H4 (cell line): ENCODE measurements at regions not wholly inside any gene's neighbourhood (a gene's known extent, or its start where the extent isn't known, plus 50 kb on each side); places are given as distances from the start of the nearest gene placed in this dataset.
"Not testable (repeated sequence)": the region's sequence is repeated elsewhere in the genome, so short reads cannot be mapped to it uniquely, and the experiment has no call there.

Experiments
- DNase-seq: peaks from one replicate; pipeline ENCODE4 v3.0.0-alpha.2; 2015; ENCODE audit warnings: low spot score

DNA sequence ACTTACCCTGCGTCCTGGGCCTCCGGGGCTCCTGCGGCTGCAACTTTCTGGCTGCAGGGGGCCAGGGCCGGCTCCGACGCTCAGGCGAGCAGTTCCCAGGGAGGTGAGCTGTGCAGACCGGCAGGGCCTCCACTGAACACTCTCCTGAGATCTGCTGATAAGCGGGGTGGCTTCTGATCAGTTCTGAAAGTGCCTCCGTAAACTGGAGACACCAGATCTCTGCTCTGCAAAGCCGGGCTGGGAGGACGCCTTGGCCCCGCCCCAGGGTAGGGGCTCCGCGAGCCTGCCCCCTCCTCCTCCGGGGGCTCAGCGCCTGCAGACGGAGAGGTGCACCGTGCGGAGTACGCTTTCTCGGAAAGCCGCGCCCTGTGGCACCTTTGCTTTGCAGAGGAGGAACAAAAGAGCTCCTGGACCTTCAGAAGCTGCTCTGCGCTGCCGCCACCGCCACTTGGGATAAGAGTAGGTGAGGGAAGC lies 141.3 kb upstream of the VKORC1L1 start:
- DNase-seq, result no peak

DNA sequence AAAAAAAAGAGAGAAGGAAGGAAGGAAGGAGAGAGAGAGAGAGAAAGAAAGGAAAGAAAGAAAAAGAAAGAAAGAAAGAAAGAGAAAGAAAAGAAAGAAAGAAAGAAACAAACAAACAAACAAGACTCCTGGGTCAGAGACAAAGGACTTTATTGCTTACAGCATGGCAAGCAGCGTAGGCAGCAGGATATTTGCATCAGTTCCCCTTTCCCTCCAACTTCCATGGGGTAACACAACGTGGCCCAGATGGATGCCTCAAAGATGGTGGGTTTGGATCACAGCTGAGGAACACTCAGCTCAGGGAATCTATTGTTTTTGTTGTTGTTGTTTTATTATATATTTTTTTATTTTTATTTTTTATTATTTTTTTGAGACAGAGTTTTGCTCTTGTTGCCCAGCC lies 128.5 kb upstream of the VKORC1L1 start:
- DNase-seq, result no peak

DNA sequence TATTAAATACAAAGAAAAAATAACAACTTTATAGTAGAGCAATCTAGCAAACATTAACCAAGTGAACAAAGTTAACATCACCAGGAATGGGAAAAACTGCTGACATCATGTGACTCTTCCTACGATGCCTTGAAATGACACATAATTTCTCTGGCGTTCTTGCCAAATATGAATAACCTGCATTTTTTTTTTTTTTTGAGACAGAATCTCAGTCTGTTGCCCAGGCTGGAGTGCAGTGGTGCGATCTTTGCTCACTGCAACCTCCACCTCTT lies 126.5 kb upstream of the VKORC1L1 start:
- DNase-seq, result no peak

DNA sequence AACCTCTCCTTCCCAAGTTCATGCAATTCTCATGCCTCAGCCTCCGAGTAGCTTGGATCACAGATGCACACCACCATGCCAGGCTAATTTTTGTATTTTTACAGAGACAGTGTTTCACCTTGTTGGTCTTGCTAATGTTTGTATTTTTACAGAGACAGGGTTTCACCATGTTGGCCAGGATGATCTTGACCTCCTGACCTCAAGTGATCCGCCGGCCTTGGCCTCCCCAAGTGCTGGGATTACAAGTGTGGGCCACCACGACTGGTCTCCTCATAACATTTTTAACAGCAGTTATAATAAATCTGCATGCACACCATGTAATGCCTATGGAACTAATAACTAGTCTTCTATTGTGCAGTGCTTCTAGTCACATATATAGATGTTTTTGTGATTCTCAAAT lies 123.8 kb upstream of the VKORC1L1 start:
- no peak for DNase-seq

DNA sequence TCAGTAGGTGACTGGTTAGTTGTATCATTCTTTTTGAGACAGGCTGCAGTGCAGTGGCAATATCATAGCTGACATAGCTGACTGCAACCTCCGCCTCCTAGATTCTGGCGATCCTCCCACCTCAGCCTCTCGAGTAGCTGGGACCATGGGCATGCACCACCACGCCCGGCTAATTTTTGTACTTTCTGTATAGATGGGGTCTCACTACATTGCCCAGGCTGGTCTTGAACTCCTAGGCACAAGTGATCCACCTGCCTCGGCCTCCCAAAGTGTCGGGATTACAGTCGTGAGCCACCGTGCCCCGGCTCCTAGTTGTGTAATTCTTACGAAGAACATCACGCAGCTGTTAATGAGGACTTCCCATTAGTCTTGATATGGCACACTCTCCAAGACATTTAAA lies 123.4 kb upstream of the VKORC1L1 start:
- no peak for DNase-seq

DNA sequence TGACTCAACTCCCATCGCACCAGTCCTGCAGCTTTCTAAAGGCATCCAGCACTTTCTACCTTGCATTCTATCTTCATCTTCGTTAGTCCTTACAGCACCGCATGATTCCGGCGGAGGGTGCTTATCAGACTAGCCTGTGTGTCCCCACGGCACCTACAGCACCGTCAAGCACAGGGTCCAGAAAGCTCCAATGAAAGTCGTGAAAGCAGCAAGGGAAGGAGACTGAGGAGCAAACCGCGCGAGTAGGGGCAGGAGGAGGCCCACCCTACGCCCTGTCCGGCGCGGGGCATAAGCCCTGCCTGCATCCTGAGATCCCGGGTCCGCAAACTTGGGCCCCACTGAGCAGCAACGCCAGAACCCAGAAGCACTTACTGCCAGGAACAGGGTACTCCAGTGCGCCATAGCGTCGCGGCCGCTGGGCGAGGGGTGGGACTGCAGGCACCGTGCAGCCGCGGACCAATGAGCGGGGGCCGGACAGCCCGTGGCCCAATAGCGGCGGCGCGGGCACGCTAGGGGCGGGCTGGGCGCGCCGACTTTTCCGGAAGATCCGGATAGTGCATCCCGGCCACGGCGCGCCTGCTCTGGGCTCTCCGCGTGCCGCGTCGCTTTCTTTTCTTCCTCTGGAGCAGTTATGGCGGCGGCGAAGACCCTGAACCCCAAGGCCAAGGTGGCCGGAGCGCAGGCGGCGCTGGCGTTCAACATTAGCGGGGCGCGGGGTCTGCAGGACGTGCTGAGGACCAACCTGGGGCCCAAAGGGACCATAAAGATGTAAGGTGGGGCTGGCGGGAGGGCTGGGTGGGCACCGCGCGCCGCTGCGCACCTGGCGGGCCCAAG lies 122.1 kb upstream of the VKORC1L1 start:
- DNase-seq, result peak; percentile 89

DNA sequence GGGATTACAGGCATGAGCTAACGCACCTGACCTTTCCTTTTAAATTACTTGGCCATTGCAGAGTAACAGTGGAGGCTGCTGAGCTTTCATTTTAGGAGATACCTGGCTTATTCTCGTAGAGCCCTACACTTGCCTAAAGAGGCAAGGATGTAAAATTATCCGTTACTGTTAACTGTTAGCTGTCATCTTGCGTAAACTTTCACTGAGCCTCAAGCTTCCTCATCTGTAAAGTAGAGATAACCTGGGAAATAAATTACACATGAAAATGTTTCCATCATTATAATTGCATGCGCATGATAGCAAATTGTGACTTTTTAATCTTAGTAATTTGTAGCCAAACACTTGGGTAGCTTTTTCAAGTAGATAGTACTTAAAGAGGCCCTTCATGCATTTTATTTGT lies 118.8 kb upstream of the VKORC1L1 start:
- DNase-seq, result not testable (repeated sequence)

DNA sequence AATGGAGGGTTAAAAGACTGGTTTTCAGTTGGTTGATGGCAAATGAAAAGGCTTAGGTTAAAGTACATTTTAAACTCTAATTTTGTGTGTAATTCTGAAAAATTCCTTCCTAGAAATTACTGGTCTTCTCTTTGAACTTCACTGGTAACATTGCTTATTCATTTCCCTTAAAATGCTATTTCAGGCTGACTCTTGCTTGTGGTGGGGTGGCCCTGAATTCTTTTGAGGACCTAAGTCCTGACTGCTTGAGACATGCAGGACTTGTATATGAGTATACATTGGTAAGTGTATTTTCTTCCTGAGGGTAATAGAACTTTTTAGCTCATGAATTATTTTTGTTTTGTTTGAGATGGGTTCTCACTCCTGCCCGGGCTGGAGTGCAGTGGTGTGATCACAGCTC lies 113.9 kb upstream of the VKORC1L1 start:
- DNase-seq, result not testable (repeated sequence)

DNA sequence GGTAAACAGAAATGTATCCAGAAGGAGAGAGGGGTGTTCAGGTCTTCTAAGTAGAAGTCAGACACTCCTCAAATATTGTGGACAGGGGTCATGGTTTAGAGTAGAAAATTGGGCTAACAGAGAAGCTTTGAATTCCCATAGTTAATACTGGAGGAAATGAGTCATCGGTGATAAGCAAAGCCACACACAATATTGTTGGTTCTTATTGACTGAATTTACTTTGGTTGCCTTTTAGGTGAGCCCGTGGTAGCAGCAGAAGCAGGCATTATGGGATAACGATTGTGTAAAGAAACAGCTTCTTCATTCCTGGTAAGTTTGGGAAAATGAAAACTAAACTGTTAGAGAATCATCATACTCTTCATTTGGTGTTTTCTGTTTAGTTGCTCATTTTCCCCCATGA lies 110.2 kb upstream of the VKORC1L1 start:
- not testable (repeated sequence) for DNase-seq

DNA sequence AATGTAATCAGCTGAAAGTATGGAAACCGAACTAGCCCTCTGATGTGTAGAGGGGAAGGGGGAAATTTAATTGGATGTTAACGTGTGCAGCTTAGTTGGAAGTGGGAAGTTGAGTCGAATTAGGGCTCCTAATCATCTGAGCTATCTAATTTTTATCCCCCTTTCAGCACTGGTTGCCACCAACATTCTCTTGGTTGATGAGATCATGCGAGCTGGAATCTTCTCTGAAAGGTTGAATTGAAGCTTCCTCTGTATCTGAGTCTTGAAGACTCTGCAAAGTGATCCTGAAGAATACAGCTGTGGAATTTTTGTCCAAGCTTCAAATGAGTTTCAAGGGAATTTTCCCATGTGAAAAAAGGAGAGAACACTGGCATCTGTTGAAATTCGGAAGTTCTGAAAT lies 109.8 kb upstream of the VKORC1L1 start:
- not testable (repeated sequence) for DNase-seq

DNA sequence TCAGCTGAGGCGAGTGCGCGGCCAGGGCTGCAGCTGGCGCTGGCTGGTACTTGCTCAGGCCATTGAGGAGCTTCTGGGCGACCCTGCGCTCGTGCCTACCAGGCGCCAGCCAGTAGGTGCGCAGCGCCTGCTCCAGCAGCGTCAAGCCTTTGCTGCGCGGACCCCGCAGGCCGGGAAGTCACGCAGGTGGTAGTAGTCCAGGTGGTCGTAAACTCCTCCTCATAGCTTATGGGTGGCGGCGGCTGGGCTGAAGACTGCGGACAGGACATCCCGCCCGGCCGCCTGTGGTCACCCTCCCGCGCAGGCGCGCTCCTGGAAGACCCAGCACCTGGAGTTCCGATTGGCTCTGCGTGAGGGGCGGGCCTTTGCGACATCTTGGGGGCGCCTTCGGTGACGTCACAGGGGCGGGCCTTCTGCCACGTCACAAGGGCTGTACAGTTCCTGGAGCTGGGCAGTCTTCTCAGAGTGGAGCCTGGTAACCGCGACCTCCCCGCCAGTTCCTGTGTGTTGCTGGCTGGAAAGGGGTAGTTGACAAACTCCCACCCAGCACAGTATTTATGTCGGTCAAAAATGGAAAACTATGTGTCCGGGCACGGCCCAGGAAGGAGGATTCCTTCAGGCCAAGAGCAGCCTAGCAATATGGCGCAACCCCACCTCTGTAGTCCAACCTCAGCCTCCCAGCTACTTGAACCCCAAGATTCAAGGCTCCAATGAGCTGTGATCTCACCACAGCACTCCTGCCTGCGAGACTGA lies 102.2 kb upstream of the VKORC1L1 start:
- DNase-seq, result peak; percentile 95

DNA sequence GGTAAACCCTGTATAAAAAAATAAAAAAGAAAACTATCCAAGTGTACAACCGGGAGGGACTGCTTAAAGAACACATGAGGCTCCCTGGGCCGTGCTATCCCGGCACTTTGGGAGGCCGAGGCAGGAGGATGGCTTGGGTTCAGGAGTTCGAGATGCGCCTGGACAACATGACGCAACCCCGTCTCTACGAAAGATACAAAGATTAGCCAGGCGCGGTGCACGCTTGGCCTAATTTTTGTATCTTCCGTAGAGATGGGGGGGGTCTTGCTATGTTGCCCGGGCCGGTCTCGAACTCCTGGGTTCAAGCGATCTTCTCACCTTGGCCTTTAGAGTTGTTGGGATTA lies 101.7 kb upstream of the VKORC1L1 start:
- not testable (repeated sequence) for DNase-seq

DNA sequence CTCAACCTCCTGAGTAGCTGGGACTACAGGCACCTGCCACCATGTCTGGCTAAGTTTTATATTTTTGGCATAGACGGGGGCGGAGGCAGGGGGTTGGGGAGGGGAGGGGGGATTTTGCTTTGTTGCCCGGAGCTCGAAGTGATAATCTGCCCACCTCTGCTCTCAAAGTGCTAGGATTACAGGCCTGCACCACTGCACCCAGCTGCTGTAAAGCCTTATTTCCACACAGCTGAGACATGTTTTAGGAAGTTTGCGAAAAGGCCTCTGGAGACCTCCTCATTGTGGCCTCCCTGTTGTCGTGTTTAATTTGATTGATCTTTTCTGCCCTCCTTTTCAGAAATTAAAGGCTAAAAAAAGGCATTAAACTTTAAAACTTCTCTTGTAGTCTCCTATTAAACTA lies 96.2 kb upstream of the VKORC1L1 start:
- not testable (repeated sequence) for DNase-seq

DNA sequence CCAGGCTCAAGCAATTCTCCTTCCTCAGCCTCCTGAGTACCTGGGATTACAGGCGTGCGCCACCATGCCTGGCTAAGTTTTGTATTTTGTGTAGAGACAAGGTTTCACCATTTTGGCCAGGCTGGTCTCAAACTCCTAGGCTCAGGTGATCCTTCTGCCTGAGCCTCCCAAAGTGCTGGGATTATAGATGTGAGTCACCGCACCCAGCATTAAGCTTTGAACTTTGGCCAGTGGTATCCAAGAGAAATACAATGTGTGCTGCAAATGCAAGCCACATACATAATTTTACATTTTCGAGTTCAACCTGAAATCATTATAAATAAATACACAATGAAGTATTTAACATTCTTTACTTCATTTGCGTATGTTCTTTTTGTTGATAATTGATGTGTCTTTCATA lies 82.9 kb upstream of the VKORC1L1 start:
- DNase-seq, result not testable (repeated sequence)

DNA sequence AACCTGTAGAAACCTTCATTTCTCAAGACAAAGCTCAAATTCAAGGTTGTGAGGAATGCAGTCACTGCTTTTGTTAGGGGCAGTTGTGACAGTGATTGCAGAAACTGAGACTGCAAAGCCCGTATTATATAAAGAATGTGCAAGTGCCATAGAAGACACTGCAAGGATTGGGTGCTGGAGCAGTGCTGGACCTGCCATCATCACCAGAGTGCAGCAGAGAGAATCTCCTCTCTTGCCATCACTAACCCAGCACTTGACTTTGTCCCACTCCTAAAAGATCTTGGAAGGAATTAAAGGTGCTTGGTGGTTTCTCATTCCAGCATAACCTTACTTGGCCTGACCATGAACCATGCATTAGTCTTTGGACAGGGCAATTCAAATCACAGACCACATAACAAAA lies 81.1 kb upstream of the VKORC1L1 start:
- DNase-seq, result not testable (repeated sequence)

DNA sequence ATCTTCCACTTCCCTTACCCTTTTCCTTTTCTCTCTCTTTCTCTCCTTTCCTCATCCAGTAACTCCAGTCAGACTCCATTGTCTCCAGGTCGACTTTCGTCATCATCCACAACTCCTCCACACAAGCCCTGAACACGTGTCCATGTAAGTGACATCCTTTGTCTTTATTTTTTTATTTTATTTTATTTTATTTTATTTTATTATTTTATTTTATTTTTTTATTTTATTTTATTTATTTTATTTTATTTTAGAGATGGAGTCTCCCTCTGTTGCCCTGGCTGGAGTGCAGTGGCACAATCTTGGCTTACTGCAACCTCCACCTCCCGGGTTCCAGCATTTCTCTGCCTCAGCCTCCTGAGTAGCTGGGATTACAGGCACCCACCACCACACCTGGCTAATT lies 80.1 kb upstream of the VKORC1L1 start:
- DNase-seq, result not testable (repeated sequence)

DNA sequence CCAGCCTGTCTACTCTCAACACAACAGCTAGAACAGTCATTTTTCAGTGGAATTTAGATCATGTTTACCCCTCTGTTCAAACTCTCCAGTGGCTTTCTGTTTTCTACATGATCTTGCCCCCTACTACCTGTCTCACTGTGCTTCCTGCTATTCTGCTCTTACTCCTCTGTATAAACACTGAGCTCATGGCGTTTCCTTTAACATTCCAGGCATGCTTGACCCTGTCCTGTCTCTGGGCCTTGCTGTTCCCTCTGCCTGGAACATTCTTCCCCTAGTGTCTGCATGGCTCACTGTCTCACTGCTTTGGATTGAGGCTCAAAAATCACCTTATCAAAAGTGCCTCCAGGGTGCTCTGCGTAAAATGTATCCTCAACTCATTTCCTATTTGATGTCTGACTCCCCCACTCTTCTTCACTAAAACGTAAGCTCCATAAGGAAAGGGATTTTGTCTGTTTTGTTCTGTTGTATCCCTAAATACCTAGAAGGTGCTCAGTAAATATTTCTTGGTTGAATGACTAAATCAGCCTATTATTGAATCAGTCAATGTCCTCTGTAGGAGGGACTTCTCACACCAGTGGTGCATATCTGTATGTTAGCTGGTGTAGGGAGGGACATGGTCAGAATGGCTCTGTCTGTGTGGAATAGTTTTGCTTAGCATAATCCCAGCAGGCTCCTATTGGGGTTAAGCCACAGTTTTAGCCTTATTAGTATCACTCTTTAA lies 78.0 kb upstream of the VKORC1L1 start:
- not testable (repeated sequence) for DNase-seq

DNA sequence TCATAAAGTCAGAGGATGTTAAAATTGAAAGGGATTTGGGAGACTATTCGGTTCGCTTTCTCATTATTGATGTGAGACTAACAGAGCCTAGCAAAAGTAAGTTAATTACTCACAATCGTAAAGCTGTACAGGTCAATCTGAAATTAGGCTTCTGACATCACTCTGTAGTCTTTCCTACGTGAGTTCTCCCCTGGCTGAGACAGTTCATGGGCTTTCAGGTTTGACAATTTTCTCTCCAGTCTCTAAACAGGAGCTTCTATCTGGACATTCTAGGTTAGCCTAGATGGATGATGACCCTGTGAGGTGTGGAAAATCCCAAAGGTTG lies 77.5 kb upstream of the VKORC1L1 start:
- DNase-seq, result not testable (repeated sequence)

DNA sequence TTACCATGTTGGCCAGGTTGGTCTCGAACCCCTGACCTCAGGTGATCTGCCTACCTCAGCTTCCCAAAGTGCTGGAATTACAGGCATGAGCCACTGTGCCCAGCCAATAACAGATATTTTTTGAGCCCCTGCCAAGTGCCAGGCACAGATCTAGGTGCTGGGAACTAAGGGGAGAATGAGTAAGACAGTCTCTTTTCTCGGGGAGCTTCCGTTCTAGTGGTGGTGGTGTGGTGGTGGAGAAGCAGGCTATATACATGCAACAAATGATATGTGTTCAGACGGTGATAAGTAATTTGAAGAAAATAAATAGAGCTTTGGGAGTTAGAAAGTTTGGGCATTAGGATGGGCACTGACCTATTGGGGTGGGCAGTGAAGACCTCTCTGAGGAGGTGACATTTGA lies 76.7 kb upstream of the VKORC1L1 start:
- DNase-seq, result no peak

DNA sequence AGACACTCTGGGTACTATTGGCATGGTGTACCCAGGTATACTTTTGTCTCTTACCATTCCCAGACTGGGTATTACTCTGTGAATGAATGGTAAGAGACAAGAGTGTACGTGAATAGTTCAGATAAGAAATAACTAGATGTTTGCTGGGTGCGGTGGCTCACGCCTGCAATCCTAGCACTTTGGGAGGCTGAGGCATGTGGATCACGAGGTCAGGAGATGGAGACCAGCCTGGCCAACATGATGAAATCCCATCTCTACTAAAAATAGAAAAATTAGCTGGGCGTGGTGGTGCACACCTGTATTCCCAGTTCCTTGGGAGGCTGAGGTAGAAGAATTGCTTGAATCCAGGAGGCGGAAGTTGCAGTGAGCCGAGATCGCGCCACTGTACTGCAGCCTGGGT lies 75.8 kb upstream of the VKORC1L1 start:
- not testable (repeated sequence) for DNase-seq

DNA sequence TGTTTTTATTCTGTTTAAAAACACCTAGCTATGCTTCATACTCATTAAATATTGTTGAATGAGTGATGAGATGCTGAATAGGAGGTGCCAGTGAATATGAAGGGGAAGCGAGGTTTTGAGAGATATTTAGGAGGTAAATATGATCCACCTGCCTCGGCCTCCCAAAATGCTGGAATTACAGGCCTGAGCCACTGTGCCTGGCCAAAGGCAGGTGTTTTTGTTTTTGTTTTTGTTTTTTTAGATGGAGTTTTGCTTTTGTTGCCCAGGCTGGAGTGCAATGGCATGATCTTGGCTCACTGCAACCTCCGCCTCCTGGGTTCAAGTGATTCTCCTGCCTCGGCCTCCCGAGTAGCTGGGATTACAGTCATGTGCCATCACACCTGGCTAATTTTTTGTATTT lies 75.3 kb upstream of the VKORC1L1 start:
- not testable (repeated sequence) for DNase-seq

DNA sequence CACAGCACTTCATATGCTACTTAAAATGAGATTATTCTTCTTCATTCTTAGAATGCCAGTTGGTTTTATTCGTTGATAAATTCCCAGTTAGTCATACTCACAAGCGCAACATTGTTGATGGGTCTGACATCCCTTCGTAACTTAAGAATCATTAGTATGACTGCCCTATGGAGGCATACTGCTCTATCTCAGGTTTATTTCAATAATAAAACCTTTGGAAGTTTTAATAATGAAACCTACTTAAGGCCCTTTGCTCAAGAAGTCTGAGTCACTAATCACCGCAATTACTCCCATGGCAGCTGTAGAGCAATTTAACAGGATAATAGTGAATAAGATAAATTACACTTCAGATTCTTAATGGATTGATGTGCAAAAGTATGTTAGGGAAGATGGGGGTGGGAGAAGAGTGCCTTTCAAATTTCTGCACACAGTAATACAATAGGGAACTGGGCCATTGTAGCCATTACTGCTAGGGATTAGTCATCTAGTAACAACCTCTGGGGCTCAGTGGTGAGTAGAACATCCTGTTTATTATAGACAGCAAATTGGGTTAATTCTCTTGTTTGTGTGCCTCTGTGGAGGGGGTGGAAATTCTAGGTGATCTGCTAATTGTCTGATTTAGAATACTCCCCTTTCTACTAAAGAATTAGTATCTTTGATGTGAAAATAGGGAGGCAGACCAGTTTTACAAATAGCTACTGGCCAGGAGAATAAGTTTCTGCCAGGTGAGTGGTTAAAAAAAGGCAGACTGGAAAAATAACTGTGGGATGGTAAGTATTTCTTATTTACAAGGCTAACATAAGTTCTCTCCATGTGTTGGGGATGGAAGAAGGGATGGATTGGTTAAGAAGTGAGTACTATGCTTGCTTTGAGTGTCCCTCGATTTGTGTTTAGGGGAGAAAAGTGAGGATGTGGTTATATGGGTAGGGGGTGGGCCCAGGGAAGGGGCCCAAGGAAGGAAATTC lies 74.5 kb upstream of the VKORC1L1 start:
- DNase-seq, result peak; percentile 88
